Liver (tissue), 8 donors: ENCODE measurements at regions not wholly inside any gene's neighbourhood (a gene's known extent, or its start where the extent isn't known, plus 50 kb on each side); places are given as distances from the start of the nearest gene placed in this dataset.
A peak's percentile ranks its signal among the peaks of the same experiment; 100 is the strongest.

ENCODE experiments used
- DNase-seq: peaks from one replicate; pipeline ENCODE4 v3.0.0-alpha.2; 2017; ENCODE audit warnings: low spot score
- H3K27ac ChIP-seq, 2 donors: one replicate each; pipeline ENCODE4 v1.7.0; 2013; ENCODE audit warnings: inconsistent platforms in 2 of 2, low read length in 2 of 2, control low read depth in 1 of 2, low read depth in 1 of 2, mild to moderate bottlenecking in 1 of 2
- H3K27me3 ChIP-seq, 4 donors: one replicate each; pipeline versions ENCODE4 v1.6.1 to v1.7.0; 2013; ENCODE audit warnings: low read length in 3 of 4, inconsistent platforms in 1 of 4, mild to moderate bottlenecking in 1 of 4, moderate library complexity in 1 of 4; ENCODE audit not compliant: control insufficient read depth in 4 of 4, insufficient read depth in 4 of 4
- H3K36me3 ChIP-seq, 4 donors: one replicate each; pipeline versions ENCODE4 v1.6.1 to v1.7.0; 2013; ENCODE audit warnings: low read length in 3 of 4, mild to moderate bottlenecking in 3 of 4, low read depth in 1 of 4, moderate library complexity in 1 of 4; ENCODE audit not compliant: control insufficient read depth in 4 of 4, insufficient read depth in 3 of 4
- H3K4me1 ChIP-seq, 4 donors: one replicate each; pipeline versions ENCODE4 v1.6.1 to v1.7.0; 2013; ENCODE audit warnings: low read length in 3 of 4, mild to moderate bottlenecking in 3 of 4, moderate library complexity in 1 of 4; ENCODE audit not compliant: control insufficient read depth in 4 of 4, insufficient read depth in 4 of 4
- H3K4me3 ChIP-seq, 3 donors: one replicate each; pipeline versions ENCODE4 v1.6.1 to v1.7.0; 2013; ENCODE audit warnings: low read length in 3 of 3, control low read depth in 1 of 3, low read depth in 1 of 3, mild to moderate bottlenecking in 1 of 3
- H3K9ac ChIP-seq, 2 donors: one replicate each; pipeline ENCODE4 v1.7.0; 2013; ENCODE audit warnings: low read length in 2 of 2, mild to moderate bottlenecking in 2 of 2, moderate library complexity in 2 of 2, control low read depth in 1 of 2, low read depth in 1 of 2
- H3K9me3 ChIP-seq, 4 donors: one replicate each; pipeline versions ENCODE4 v1.6.1 to v1.7.0; 2013; ENCODE audit warnings: low read length in 3 of 4; ENCODE audit not compliant: control insufficient read depth in 4 of 4
- ATF3 ChIP-seq: IDR thresholded peaks from 2 replicates; pipeline ENCODE4 v1.6.1; 2016; ENCODE audit warnings: antibody characterized with exemption
- CTCF ChIP-seq: fragments of 150-350 bp; IDR thresholded peaks from 2 replicates; pipeline ENCODE4 v1.5.1; 2017; ENCODE audit warnings: improper control_type of control experiment, low read depth, low read length; ENCODE audit not compliant: missing input control
- EGR1 ChIP-seq, 2 donors: IDR thresholded peaks; 2 replicates each; pipeline ENCODE4 v1.6.1; 2016 to 2018; ENCODE audit warnings: antibody characterized with exemption in 2 of 2, low read depth in 2 of 2
- FOXA1 ChIP-seq: IDR thresholded peaks from 2 replicates; pipeline ENCODE4 v1.6.1; 2016; ENCODE audit warnings: antibody characterized with exemption
- FOXA2 ChIP-seq: IDR thresholded peaks from 2 replicates; pipeline ENCODE4 v1.6.1; 2016; ENCODE audit warnings: antibody characterized with exemption
- GABPA ChIP-seq, 2 donors: IDR thresholded peaks in 1 of 2; conservative IDR thresholded peaks in 1 of 2; 2 replicates each; pipeline ENCODE4 v1.6.1; 2016; ENCODE audit warnings: antibody characterized with exemption in 2 of 2, mild to moderate bottlenecking in 1 of 2, moderate library complexity in 1 of 2
- HNF4A ChIP-seq, 2 donors: conservative IDR thresholded peaks; 2 replicates each; pipeline ENCODE4 v1.6.1; 2016; ENCODE audit warnings: antibody characterized with exemption in 2 of 2, mild to moderate bottlenecking in 2 of 2
- HNF4G ChIP-seq: IDR thresholded peaks from 2 replicates; pipeline ENCODE4 v1.6.1; 2016; ENCODE audit warnings: antibody characterized with exemption
- JUND ChIP-seq, 2 donors: IDR thresholded peaks; 2 replicates each; pipeline ENCODE4 v1.6.1; 2016; ENCODE audit warnings: antibody characterized with exemption in 2 of 2
- MAX ChIP-seq: IDR thresholded peaks from 2 replicates; pipeline ENCODE4 v1.6.1; 2016; ENCODE audit warnings: antibody characterized with exemption
- NR2F2 ChIP-seq: IDR thresholded peaks from 2 replicates; pipeline ENCODE4 v1.6.1; 2016; ENCODE audit warnings: antibody characterized with exemption
- RAD21 ChIP-seq, 2 donors: IDR thresholded peaks; 2 replicates each; pipeline ENCODE4 v1.6.1; 2016; ENCODE audit warnings: antibody characterized with exemption in 2 of 2, mild to moderate bottlenecking in 2 of 2
- RXRA ChIP-seq, 2 donors: IDR thresholded peaks; 2 replicates each; pipeline ENCODE4 v1.6.1; 2017 to 2018; ENCODE audit warnings: antibody characterized with exemption in 2 of 2, mild to moderate bottlenecking in 1 of 2
- SP1 ChIP-seq: IDR thresholded peaks from 2 replicates; pipeline ENCODE4 v1.6.1; 2018; ENCODE audit warnings: antibody characterized with exemption, mild to moderate bottlenecking
- TAF1 ChIP-seq: conservative IDR thresholded peaks from 2 replicates; pipeline ENCODE4 v1.6.1; 2016; ENCODE audit warnings: antibody characterized with exemption, mild to moderate bottlenecking
- YY1 ChIP-seq: IDR thresholded peaks from 2 replicates; pipeline ENCODE4 v1.6.1; 2016; ENCODE audit warnings: antibody characterized with exemption, mild to moderate bottlenecking
- WGBS: extraction: QIAGEN DNeasy Blood & Tissue Kit; methylation state at CpG from one replicate; pipeline ENCODE4 v1.1.7; 2013; 5-methylcytosine and 5-hydroxymethylcytosine counted together
- TF ChIP-seq, protein P1 (sequence below): IDR thresholded peaks from 2 replicates; pipeline ENCODE4 v1.6.1; 2016; ENCODE audit warnings: antibody characterized with exemption
- TF ChIP-seq, protein P2 (sequence below): IDR thresholded peaks from 2 replicates; pipeline ENCODE4 v1.6.1; 2016; ENCODE audit warnings: antibody characterized with exemption, mild to moderate bottlenecking
- donor health status: healthy.
- donor health status: healthy.
- donor health status: healthy.
- donor health status: healthy.
- donor health status: healthy.

DNA sequence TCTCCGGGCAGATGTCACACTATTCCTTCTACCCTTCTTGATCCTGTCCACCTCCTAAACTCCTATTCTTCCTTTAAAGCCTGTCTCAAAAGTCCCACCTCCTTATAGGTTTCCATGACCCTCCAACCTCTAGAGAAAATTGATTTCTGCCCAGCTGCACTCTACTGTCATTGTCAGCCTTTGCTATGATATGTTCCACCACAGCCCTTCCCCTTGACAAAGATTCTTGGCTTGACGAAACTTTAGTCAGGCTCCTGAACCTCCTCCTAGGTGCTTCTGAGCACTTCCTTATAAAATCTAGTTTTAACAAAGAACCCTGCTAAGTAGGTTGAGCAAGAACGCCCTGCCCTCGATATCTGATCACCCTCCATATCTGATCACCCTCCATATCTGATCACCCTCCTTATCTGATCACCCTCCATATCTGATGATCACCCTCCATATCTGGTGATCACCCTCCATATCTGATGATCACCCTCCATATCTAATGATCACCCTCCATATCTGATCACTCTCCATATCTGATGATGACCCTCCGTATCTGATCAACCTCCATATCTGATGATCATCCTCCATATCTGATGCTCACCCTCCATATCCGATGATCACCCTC is 103.2 kb downstream of the RIN2 start:
- no peak for DNase-seq
- H3K27ac ChIP-seq, result no peak overlapping the region
- 85% methylated on average over 6 of the region's 6 CpGs for WGBS
- no peak for TF ChIP-seq RXRA (IDR thresholded peaks at IDR 0.05)
- no peak for TF ChIP-seq GABPA (IDR thresholded peaks at IDR 0.05 in 1 of 2, conservative IDR thresholded peaks at IDR 0.05 in 1 of 2)
- TF ChIP-seq SP1, result no peak
- TF ChIP-seq FOXA2, result no peak
- no peak for TF ChIP-seq EGR1 (IDR thresholded peaks at IDR 0.05; ENCODE audit: low read depth in 2 of 2)
- no peak overlapping the region for H3K4me3 ChIP-seq
- H3K36me3 ChIP-seq, result no peaks in the 10 kb centered on the region
- peaks cover 3 to 15% (median 13%) of the 10 kb centered on the region in 4 donors for H3K4me1 ChIP-seq
- no peak overlapping the region for H3K9ac ChIP-seq
- H3K27me3 ChIP-seq, result no peaks in the 10 kb centered on the region
- H3K9me3 ChIP-seq, result no peaks in the 10 kb centered on the region

- 22% methylated on average over 3 of the region's 3 CpGs for WGBS
- TF ChIP-seq TAF1, result no peak
- TF ChIP-seq FOXA2, result peak; percentile 65
- TF ChIP-seq YY1, result peak; percentile 54
- no peak for TF ChIP-seq NR2F2
- TF ChIP-seq EGR1 (IDR thresholded peaks at IDR 0.05; ENCODE audit: low read depth in 2 of 2), result peak in 1 of 2 donors; percentile 24
- peak; percentile 77 to 83 for TF ChIP-seq HNF4A (conservative IDR thresholded peaks at IDR 0.05)
- no peak for TF ChIP-seq CTCF
- TF ChIP-seq JUND (IDR thresholded peaks at IDR 0.05), result peak in 1 of 2 donors; percentile 58
- TF ChIP-seq ATF3, result no peak
- peak; percentile 68 for TF ChIP-seq SP1
- TF ChIP-seq, protein P1, sequence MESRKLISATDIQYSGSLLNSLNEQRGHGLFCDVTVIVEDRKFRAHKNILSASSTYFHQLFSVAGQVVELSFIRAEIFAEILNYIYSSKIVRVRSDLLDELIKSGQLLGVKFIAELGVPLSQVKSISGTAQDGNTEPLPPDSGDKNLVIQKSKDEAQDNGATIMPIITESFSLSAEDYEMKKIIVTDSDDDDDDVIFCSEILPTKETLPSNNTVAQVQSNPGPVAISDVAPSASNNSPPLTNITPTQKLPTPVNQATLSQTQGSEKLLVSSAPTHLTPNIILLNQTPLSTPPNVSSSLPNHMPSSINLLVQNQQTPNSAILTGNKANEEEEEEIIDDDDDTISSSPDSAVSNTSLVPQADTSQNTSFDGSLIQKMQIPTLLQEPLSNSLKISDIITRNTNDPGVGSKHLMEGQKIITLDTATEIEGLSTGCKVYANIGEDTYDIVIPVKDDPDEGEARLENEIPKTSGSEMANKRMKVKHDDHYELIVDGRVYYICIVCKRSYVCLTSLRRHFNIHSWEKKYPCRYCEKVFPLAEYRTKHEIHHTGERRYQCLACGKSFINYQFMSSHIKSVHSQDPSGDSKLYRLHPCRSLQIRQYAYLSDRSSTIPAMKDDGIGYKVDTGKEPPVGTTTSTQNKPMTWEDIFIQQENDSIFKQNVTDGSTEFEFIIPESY, result peak; percentile 55
- peak; percentile 93 to 97 for TF ChIP-seq RXRA (IDR thresholded peaks at IDR 0.05)
- TF ChIP-seq, protein P2, sequence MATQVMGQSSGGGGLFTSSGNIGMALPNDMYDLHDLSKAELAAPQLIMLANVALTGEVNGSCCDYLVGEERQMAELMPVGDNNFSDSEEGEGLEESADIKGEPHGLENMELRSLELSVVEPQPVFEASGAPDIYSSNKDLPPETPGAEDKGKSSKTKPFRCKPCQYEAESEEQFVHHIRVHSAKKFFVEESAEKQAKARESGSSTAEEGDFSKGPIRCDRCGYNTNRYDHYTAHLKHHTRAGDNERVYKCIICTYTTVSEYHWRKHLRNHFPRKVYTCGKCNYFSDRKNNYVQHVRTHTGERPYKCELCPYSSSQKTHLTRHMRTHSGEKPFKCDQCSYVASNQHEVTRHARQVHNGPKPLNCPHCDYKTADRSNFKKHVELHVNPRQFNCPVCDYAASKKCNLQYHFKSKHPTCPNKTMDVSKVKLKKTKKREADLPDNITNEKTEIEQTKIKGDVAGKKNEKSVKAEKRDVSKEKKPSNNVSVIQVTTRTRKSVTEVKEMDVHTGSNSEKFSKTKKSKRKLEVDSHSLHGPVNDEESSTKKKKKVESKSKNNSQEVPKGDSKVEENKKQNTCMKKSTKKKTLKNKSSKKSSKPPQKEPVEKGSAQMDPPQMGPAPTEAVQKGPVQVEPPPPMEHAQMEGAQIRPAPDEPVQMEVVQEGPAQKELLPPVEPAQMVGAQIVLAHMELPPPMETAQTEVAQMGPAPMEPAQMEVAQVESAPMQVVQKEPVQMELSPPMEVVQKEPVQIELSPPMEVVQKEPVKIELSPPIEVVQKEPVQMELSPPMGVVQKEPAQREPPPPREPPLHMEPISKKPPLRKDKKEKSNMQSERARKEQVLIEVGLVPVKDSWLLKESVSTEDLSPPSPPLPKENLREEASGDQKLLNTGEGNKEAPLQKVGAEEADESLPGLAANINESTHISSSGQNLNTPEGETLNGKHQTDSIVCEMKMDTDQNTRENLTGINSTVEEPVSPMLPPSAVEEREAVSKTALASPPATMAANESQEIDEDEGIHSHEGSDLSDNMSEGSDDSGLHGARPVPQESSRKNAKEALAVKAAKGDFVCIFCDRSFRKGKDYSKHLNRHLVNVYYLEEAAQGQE, result peak; percentile 31
- TF ChIP-seq HNF4G, result peak; percentile 25
- peak; percentile 29 for TF ChIP-seq MAX
- TF ChIP-seq RAD21 (IDR thresholded peaks at IDR 0.05), result peak; percentile 42 to 48
- peak; percentile 45 for TF ChIP-seq FOXA1
- TF ChIP-seq GABPA (IDR thresholded peaks at IDR 0.05 in 1 of 2, conservative IDR thresholded peaks at IDR 0.05 in 1 of 2), result peak in 1 of 2 donors; percentile 20
- no peaks in the 10 kb centered on the region for H3K27me3 ChIP-seq
- no peak overlapping the region for H3K9ac ChIP-seq
- peaks cover 3 to 15% (median 13%) of the 10 kb centered on the region in 4 donors for H3K4me1 ChIP-seq
- H3K27ac ChIP-seq, result no peak overlapping the region
- H3K4me3 ChIP-seq, result no peak overlapping the region
- no peak for DNase-seq
- H3K36me3 ChIP-seq, result no peaks in the 10 kb centered on the region
- H3K9me3 ChIP-seq, result no peaks in the 10 kb centered on the region
These were observed 106.1 kb downstream of the RIN2 start for GRCh38 chr20:19864130-19864529.
